D341Med (cell line): ENCODE measurements at regions not wholly inside any gene's neighbourhood (a gene's known extent, or its start where the extent isn't known, plus 50 kb on each side); places are given as distances from the start of the nearest gene placed in this dataset.

Experiments
- DNase-seq: peaks from one replicate; pipeline ENCODE4 v3.0.0; 2012; ENCODE audit warnings: low spot score

DNA sequence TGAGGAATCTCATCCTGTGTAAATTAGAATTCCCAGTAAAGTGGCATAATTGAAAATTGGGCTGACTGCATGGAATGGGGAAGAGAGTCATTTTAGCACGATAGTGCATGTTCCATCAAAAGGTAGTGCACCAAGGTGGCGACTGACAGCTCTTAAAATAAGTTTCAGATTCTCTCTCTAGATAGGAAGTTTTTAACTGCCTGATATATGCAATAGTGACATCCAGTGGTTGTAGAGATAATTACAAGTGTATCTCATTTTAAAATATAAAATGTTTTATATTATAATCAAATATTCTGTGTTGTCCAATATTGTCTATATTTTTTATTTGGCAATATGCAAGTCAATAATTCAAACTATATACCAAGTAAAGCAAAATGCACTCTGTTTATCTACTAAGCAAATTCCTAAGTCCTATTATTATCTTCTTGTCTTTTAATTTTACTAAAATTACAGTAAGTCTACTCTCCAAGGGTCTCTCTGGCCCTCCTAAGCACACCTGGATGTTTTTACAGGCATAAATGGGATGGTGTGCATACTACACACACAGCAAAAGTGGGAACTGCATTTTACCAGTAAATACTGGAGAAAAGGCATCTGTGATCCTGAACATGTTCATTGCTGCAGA lies 397.7 kb upstream of the HNRNPA3 start:
- DNase-seq = peak; percentile 29

DNA sequence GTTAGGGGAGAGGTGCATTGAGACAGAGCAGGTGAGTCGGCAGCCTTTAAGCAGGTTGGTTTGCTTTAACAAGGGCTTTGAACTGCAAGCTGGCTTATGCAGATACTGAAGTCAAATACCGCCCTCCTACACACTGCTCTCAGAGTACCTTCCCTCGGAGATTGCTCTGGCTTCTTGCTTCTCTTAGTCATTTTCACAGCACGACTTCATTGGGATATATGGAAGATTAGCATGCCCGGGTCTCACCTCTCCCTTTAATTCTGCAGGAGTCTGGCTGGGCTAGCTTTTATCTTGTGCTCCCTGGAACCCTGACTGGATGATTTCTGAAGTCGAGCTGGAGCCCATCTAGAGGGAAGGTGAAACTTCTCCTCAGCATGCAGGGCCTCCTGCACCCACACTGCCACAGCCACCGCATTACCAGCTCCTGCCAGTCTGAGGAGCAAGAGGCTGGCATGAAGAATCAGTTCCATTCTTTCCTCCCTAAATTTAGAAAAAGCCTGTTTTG lies 395.5 kb upstream of the HNRNPA3 start:
- peak; percentile 77 for DNase-seq

DNA sequence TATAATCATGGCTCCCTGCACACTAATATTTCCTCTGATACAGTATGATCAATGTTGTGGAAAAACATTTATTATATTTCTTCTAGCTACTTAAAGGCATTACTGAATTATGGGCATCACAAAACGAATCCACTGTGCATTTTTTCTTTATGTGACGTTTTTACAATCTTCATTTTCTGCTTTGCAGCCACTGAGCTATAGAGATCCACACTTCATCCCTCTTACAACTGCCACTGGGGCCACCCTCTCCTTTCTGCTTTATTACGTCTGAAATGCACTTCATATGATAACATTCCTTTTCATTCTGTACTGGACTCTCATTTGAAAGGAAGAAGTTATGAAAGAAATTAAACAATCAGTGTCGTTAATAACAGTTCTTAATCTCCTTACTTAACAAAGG lies 394.5 kb upstream of the HNRNPA3 start:
- DNase-seq = no peak

GRCh38 chr2:176818617-176819016 lies 394.0 kb upstream of the HNRNPA3 start:
- no peak for DNase-seq

DNA sequence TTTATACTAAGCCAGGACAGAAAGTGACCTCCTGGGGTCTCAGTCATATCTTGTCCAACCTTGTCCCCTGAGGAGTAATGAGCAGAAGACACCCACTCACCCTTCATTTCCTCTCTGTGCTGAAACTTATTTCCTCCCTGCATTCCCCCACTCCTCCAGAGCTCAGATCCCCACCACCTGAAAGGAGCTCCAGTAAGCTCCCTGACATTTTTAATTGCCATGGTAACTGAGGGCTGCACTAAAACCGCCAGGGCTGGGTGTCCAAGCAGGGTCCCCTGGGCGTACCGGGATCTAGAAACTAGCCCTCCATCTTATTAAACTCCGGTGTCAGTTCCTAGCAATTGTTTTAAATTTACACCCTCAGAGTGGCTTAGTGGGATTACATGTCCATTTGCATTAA lies 393.3 kb upstream of the HNRNPA3 start:
- DNase-seq = no peak

GRCh38 chr2:176820371-176820932 lies 392.1 kb upstream of the HNRNPA3 start:
- DNase-seq = no peak

- no peak for DNase-seq
Observed at GRCh38 chr2:176821350-176821749, 391.2 kb upstream of the HNRNPA3 start.

DNA sequence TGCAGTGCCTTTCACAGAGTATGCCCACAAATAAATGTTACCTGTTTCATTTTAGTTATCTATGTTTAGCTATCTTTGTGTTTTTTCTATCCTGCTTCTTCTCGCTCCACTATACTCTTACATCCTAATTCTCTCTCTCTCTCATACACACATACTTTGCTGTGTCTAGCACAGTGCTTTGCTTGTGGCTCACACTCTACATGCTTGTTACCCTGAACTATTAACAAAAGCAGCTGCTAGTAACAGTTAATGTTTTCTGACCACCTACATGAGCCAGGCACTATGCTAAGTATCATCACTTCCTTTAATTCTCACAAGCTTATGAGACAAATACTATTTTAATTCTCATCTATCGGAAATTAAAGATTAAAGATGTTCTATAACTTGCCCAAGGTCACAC lies 390.5 kb upstream of the HNRNPA3 start:
- no peak for DNase-seq

DNA sequence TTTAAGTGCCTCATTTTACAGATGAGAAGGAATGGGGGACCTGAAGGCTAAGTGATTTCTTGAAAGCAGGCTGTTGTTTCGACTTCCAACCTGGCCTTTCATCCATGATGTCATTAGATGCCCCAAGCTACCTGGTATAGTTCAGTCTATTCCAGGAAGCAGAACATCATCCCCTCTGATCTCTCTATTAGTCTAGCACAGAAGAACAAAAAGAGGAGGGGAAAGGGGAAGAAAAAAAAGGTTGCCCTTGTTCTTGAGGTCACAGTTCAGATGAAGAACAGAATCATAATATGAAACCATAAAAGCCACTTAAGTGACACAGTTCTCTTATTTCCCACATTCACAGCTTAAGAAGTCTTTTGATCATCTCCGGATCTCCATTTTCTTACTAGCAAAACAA lies 386.2 kb upstream of the HNRNPA3 start:
- DNase-seq = no peak

DNA sequence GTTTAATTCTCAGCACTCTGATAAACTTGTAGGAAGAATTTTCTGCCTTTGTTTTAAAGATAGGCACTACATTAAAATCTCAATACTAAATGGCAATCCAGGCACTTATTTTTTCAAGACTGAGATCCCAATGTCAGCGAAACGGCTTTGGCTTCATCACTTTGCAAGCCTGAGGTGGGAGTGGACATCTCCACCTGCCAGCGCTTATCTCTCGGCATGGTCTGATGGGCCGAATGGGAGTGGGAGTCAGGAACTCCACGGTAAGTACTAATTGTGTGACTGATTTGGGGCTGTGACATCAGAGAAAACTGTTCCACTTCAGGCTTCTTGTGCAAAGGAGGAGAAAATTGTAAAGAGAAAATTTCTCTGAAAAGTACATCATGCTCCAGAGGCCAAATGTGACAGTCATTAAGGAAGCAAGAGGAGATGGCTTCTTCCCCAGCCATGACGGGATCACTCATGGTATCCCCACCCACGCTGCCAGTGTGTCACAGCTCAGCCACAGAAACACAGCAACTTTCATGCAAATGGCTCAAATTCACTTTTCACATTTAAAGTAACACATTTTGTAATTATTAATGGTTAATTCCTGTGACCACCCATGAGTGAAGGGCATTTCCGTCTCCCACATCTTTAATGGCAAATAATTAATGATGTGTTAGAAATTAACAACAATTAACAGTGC lies 385.5 kb upstream of the HNRNPA3 start:
- no peak for DNase-seq

DNA sequence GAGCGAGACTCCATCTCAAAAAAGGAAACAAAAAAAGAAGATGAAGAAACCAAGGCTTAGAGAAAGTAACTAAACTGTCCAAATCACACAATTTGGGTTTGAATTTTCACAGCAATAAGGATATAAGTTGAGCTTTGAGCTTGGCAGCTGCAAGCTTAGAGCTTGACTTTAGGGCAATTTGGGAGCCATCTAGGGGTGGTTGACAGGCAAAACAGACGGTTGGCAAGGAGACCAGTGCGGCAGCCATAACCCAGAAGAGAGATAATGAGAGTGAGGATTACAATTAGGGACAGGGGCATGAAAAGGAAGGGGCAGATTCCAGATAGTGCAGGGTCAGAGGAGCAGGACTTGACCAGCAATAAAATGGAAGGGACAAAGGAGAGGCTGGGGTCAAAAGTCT lies 382.2 kb upstream of the HNRNPA3 start:
- peak; percentile 47 for DNase-seq

GRCh38 chr2:176832086-176832485 lies 380.5 kb upstream of the HNRNPA3 start:
- no peak for DNase-seq

- DNase-seq = no peak
Observed at GRCh38 chr2:176833671-176834070, 378.9 kb upstream of the HNRNPA3 start.

DNA sequence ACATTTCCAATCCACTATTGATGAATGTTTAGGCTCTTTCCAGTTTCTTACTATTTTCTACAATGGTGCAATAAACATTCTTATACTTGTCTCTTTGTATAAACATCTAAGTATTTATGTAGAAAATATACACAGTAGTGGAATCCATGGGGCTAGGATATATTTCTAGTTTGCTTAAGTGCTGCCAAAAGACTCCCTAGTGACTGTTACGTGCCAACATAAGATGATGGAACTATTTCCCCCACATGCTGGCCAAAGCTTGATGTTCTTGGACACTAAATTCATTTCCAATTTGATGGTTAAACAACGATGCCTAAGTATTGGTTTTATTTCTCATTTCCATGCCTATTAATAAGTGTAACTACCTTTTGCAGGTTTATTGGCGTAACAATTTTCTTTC lies 378.4 kb upstream of the HNRNPA3 start:
- DNase-seq = no peak

GRCh38 chr2:176843208-176843607 lies 369.4 kb upstream of the HNRNPA3 start:
- no peak for DNase-seq

DNA sequence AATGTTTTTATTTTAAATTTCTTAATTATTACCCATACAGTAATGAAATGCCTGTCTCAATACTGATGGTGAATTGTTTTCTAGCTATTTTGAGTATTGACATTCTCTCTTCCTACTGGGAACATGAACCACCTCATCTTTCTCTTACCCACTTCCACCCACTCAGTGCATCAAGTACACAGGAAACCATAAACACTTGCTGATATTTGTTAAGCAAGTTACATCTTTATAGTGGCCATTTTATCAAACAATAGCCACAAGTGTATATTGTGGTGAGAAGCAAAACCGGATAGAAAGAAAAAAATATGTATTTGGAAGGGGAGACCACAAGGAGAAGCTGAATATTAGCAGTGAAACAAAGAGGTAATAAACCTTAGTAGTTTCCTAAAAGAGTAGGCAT lies 368.1 kb upstream of the HNRNPA3 start:
- DNase-seq = no peak

DNA sequence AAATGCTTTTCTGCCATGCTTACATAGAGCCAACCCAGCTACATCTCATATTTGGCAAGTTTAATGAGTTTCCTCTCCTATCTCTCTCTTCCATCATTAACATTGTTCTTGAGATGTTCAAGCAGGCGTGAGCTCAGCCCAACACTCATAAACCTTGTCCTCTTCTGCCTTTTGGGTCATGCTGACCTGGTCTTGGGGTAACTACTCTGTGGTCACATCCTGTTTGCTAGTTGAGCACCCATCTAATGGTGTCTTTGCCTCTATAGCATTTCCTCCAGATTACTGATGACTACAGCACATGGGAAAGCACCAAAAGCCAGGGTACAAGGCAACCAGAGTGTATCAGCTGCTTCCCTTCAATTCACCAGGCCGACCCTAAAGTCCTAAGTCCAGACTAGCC lies 366.9 kb upstream of the HNRNPA3 start:
- DNase-seq = no peak

GRCh38 chr2:176847575-176847974 lies 365.0 kb upstream of the HNRNPA3 start:
- DNase-seq = no peak

DNA sequence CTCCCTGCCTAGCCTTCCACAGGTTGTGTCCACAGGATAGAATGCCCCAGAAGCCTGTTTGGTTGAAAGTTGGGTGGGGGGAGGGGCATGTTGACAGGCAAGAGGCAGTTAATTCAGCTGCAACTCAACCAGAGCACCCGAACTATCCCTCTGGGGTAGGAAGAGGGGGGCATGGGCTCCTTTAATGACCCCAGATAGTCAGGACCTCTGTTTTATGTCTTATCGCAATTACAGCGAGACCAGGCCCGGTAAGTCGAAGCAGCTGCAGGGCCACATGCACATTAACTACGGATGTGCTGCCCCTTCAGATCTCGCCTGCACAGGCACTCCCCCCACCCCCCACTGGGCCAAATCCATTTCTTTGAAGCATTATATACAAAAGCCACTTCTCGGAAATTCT lies 363.8 kb upstream of the HNRNPA3 start:
- no peak for DNase-seq

GRCh38 chr2:176851200-176851888 lies 361.2 kb upstream of the HNRNPA3 start:
- no peak for DNase-seq

GRCh38 chr2:176851889-176852483 lies 360.6 kb upstream of the HNRNPA3 start:
- no peak for DNase-seq

GRCh38 chr2:176852667-176853066 lies 359.9 kb upstream of the HNRNPA3 start:
- DNase-seq = no peak

- DNase-seq = no peak
Observed at GRCh38 chr2:176854062-176854461, 358.5 kb upstream of the HNRNPA3 start.
